ENCODE measurements at regions not wholly inside any gene's neighbourhood (a gene's known extent, or its start where the extent isn't known, plus 50 kb on each side); places are given as distances from the start of the nearest gene placed in this dataset.
"Not testable (repeated sequence)": the region's sequence is repeated elsewhere in the genome, so short reads cannot be mapped to it uniquely, and the experiment has no call there.

GRCh38 chr6:112685521-112686220 is 338.5 kb downstream of the RFPL4B start:
- not testable (repeated sequence) for TF ChIP-seq CTCF, POLR2A (IDR thresholded peaks at IDR 0.05)
